ENCODE measurements at regions not wholly inside any gene's neighbourhood (a gene's known extent, or its start where the extent isn't known, plus 50 kb on each side); places are given as distances from the start of the nearest gene placed in this dataset.

GRCh38 chr2:14723684-14724083 is 91.2 kb downstream of the LRATD1 start:
- TF ChIP-seq CTCF (IDR thresholded peaks at IDR 0.05; ENCODE audit: insufficient read depth, low read length) (no peak), SPI1 (IDR thresholded peaks at IDR 0.05; ENCODE audit: borderline replicate concordance, low read depth) (no peak)

Data from HL-60 (cell line).